ENCODE measurements at regions not wholly inside any gene's neighbourhood (a gene's known extent, or its start where the extent isn't known, plus 50 kb on each side); places are given as distances from the start of the nearest gene placed in this dataset.

- in situ Hi-C loops (cut with HindIII; ENCODE audit: low pct_unique_long_range_greater_than_20kb, low sequenced_read_pairs) (no loop called here), intact Hi-C loops (cut with micrococcal nuclease; ENCODE audit: unreplicated experiment) (no loop called here)
- no peak overlapping the region for H3K4me3 ChIP-seq (ENCODE audit: low read depth in 2 of 2, low read length in 2 of 2)
- TF ChIP-seq SIN3A (IDR thresholded peaks at IDR 0.05; ENCODE audit: borderline replicate concordance, insufficient read depth, low read depth, low read length) (no peak), TCF7L2 (IDR thresholded peaks at IDR 0.05; ENCODE audit: low read depth, low read length) (no peak)
- CTCF ChIA-PET, result no interaction called here
- POLR2A ChIA-PET, result no interaction called here
- ATAC-seq, result no peak
- no peaks in the 10 kb centered on the region for H3K36me3 ChIP-seq (ENCODE audit: control insufficient read depth, insufficient read depth, low read length)
- no peaks in the 10 kb centered on the region for H3K27me3 ChIP-seq (ENCODE audit: control insufficient read depth, insufficient read depth, low read length)
- H3K27ac ChIP-seq (ENCODE audit: low read length), result no peak overlapping the region
- H3K4me1 ChIP-seq (ENCODE audit: control insufficient read depth, insufficient read depth, low read length), result no peaks in the 10 kb centered on the region
- no TSS peak for BruUV-seq (replicated peaks)
- no peaks in the 10 kb centered on the region for H3K9me3 ChIP-seq (ENCODE audit: control insufficient read depth, insufficient read depth, low read depth, low read length)
- no peak for DNase-seq (ENCODE audit: low read depth, low spot score)
Measured at GRCh38 chr1:242842094-242842493, 317.6 kb upstream of the PLD5 start.

- intact Hi-C loops (cut with micrococcal nuclease; ENCODE audit: unreplicated experiment), result no loop called here
- Histone ChIP-seq H3K4me1 (ENCODE audit: control insufficient read depth, insufficient read depth, low read length) (no peaks in the 10 kb centered on the region), H3K27me3 (ENCODE audit: control insufficient read depth, insufficient read depth, low read length) (no peaks in the 10 kb centered on the region), H3K27ac (ENCODE audit: low read length) (no peak overlapping the region), H3K4me3 (ENCODE audit: low read depth in 2 of 2, low read length in 2 of 2) (no peak overlapping the region), H3K9me3 (ENCODE audit: control insufficient read depth, insufficient read depth, low read depth, low read length) (no peaks in the 10 kb centered on the region), H3K36me3 (ENCODE audit: control insufficient read depth, insufficient read depth, low read length) (no peaks in the 10 kb centered on the region)
- TF ChIP-seq TCF7L2 (IDR thresholded peaks at IDR 0.05; ENCODE audit: low read depth, low read length) (no peak), POLR2AphosphoS5 (IDR thresholded peaks at IDR 0.05; ENCODE audit: low read depth, low read length) (no peak), SIN3A (IDR thresholded peaks at IDR 0.05; ENCODE audit: borderline replicate concordance, insufficient read depth, low read depth, low read length) (no peak), REST (IDR thresholded peaks at IDR 0.05; ENCODE audit: insufficient read depth in 1 of 2, low read depth in 2 of 2, low read length in 1 of 2) (no peak), CTCF (IDR thresholded peaks at IDR 0.05) (no peak)
- ChIA-PET CTCF (no interaction called here), POLR2A (no interaction called here)
- no TSS peak for BruUV-seq (replicated peaks)
- ATAC-seq (no peak), DNase-seq (ENCODE audit: low read depth, low spot score) (no peak)
- in situ Hi-C loops (cut with HindIII; ENCODE audit: low pct_unique_long_range_greater_than_20kb, low sequenced_read_pairs), result no loop called here
Measured at GRCh38 chr1:242839101-242839500, 314.6 kb upstream of the PLD5 start.

- Histone ChIP-seq H3K27ac (ENCODE audit: low read length) (no peak overlapping the region), H3K27me3 (ENCODE audit: control insufficient read depth, insufficient read depth, low read length) (no peaks in the 10 kb centered on the region), H3K36me3 (ENCODE audit: control insufficient read depth, insufficient read depth, low read length) (no peaks in the 10 kb centered on the region), H3K4me3 (ENCODE audit: low read depth in 2 of 2, low read length in 2 of 2) (no peak overlapping the region), H3K9me3 (ENCODE audit: control insufficient read depth, insufficient read depth, low read depth, low read length) (no peaks in the 10 kb centered on the region), H3K4me1 (ENCODE audit: control insufficient read depth, insufficient read depth, low read length) (no peaks in the 10 kb centered on the region)
- ATAC-seq, result no peak
- DNase-seq (ENCODE audit: low read depth, low spot score), result no peak
- in situ Hi-C loops (cut with HindIII; ENCODE audit: low pct_unique_long_range_greater_than_20kb, low sequenced_read_pairs) (no loop called here), intact Hi-C loops (cut with micrococcal nuclease; ENCODE audit: unreplicated experiment) (no loop called here)
- BruUV-seq (replicated peaks), result no TSS peak
- POLR2A ChIA-PET, result no interaction called here
- TF ChIP-seq REST (IDR thresholded peaks at IDR 0.05; ENCODE audit: insufficient read depth in 1 of 2, low read depth in 2 of 2, low read length in 1 of 2), result no peak
- TF ChIP-seq POLR2AphosphoS5 (IDR thresholded peaks at IDR 0.05; ENCODE audit: low read depth, low read length), result no peak
- TF ChIP-seq SIN3A (IDR thresholded peaks at IDR 0.05; ENCODE audit: borderline replicate concordance, insufficient read depth, low read depth, low read length), result no peak
- no peak for TF ChIP-seq CTCF (IDR thresholded peaks at IDR 0.05)
- TF ChIP-seq TCF7L2 (IDR thresholded peaks at IDR 0.05; ENCODE audit: low read depth, low read length), result no peak
- CTCF ChIA-PET, result no interaction called here
Measured at GRCh38 chr1:242836423-242836822, 311.9 kb upstream of the PLD5 start.
